ENCODE measurements at regions not wholly inside any gene's neighbourhood (a gene's known extent, or its start where the extent isn't known, plus 50 kb on each side); places are given as distances from the start of the nearest gene placed in this dataset.
"Not testable (repeated sequence)": the region's sequence is repeated elsewhere in the genome, so short reads cannot be mapped to it uniquely, and the experiment has no call there.

DNA sequence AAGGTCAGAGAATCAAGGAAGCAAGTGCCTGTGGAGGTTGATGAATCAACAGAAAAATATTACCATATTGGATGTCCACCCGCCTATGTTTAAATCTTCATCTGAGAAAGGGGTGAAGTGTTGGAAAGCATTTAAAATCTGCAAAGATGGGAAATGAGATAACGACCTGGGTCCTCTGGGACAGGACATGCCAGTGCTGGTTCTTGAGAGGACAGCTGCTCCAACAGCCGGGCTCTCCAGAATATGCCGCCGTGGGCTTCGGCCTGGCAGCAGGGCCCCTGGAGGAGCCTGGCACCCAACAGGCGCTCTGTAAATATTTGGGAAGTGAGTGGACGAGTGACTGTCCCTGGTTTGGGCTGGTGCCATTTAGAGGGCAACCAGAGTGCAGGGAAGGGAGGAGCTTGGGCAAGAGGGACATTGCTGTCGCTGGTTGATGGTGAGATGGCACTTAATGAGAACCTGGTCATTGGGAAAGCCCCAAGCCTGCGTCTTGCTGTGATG is 129.9 kb downstream of the KCNA5 start:
- H3K4me3 ChIP-seq (ENCODE audit: low read depth, low read length) = no peak overlapping the region
- no peak for DNase-seq (ENCODE audit: low read depth)
- TF ChIP-seq, protein P1, sequence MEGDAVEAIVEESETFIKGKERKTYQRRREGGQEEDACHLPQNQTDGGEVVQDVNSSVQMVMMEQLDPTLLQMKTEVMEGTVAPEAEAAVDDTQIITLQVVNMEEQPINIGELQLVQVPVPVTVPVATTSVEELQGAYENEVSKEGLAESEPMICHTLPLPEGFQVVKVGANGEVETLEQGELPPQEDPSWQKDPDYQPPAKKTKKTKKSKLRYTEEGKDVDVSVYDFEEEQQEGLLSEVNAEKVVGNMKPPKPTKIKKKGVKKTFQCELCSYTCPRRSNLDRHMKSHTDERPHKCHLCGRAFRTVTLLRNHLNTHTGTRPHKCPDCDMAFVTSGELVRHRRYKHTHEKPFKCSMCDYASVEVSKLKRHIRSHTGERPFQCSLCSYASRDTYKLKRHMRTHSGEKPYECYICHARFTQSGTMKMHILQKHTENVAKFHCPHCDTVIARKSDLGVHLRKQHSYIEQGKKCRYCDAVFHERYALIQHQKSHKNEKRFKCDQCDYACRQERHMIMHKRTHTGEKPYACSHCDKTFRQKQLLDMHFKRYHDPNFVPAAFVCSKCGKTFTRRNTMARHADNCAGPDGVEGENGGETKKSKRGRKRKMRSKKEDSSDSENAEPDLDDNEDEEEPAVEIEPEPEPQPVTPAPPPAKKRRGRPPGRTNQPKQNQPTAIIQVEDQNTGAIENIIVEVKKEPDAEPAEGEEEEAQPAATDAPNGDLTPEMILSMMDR (conservative IDR thresholded peaks at IDR 0.05; ENCODE audit: low read depth, low read length) = no peak

GRCh38 chr12:5175415-5175814 is 131.7 kb downstream of the KCNA5 start:
- H3K4me3 ChIP-seq (ENCODE audit: low read depth, low read length); DNase-seq (ENCODE audit: low read depth): not testable (repeated sequence)

DNA sequence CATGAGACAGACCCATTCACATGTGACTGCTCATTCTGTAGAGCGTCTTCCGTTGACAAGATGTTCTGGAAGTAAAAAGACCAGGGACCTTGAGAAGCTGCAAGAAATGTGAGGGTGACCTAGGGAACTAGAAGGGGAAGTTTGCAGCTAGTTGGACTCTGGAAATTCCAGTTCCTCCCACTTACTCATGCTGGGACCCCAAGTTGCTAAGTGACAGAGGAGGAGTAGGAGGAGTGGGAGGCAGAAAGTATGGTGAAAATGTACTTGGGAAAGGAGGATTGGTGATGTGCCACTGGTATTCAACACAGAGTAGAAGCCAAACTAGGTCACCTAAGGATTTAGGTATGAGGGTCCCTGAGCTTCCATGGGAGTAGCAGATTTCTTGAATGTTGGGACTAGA is 132.4 kb downstream of the KCNA5 start:
- H3K4me3 ChIP-seq (ENCODE audit: low read depth, low read length) = no peak overlapping the region
- DNase-seq (ENCODE audit: low read depth) = no peak
- TF ChIP-seq, protein P1 (conservative IDR thresholded peaks at IDR 0.05; ENCODE audit: low read depth, low read length) = no peak

DNA sequence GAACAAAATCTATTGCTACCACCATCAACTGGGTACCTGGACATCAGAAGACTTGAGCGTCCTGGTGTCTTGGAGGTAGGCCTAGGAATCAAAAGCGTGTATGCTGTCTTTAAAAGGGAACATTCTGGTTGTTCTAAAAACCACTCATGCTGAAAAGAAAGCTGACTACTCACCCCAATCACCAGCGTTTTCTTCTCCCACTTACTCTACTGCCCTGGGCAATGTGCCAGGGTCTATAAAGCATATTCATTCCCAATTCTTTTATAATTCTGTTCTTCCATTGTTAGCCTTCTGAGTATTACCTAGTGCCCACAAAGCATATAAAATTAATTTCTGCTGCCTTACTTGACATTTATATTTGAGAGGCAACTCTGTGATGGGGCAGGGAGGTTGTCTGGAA is 133.4 kb downstream of the KCNA5 start:
- H3K4me3 ChIP-seq (ENCODE audit: low read depth, low read length) = no peak overlapping the region
- TF ChIP-seq, protein P1 (conservative IDR thresholded peaks at IDR 0.05; ENCODE audit: low read depth, low read length) = no peak
- DNase-seq (ENCODE audit: low read depth) = no peak

DNA sequence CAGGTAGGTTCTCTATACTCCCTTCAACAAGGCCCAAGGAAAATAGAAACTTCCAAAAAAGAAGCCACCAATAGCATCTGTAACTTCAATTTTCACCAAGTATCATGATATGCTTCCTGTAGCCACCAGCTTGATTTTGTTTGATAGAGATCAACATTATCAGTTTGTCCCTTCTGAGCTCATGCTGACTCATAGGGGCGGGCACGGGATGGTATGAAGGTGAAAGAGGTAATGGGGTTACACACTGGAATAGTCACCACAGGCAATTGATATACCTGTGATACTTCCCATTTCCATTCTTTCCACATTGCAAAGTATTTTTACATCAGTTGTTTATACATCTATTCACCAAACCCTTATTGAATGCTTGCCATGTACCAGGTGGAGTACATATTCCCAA is 134.1 kb downstream of the KCNA5 start:
- H3K4me3 ChIP-seq (ENCODE audit: low read depth, low read length) = no peak overlapping the region
- DNase-seq (ENCODE audit: low read depth) = no peak
- TF ChIP-seq, protein P1 (conservative IDR thresholded peaks at IDR 0.05; ENCODE audit: low read depth, low read length) = no peak

DNA sequence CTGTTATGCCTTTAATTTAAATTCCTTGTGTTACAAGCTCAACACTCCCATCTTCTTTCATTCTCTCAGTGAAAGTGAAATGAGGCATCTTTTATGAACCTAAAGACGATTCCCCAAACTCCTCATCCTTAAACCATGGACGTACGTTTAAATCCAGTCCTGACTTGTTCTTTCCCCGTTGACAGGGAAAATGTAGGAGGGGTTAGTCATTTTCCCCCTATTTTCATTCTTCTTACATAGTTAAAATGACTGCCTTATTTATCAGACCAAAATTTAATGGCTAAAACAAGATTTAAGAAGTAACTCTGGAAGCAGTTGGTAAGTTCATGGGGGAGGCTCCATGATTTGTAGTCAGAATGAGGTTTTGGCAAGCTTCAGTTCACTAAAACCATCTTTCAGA is 134.9 kb downstream of the KCNA5 start:
- TF ChIP-seq, protein P1 (conservative IDR thresholded peaks at IDR 0.05; ENCODE audit: low read depth, low read length) = no peak
- no peak for DNase-seq (ENCODE audit: low read depth)
- no peak overlapping the region for H3K4me3 ChIP-seq (ENCODE audit: low read depth, low read length)

- TF ChIP-seq, protein P1 (conservative IDR thresholded peaks at IDR 0.05; ENCODE audit: low read depth, low read length) = no peak
- DNase-seq (ENCODE audit: low read depth) = no peak
- H3K4me3 ChIP-seq (ENCODE audit: low read depth, low read length) = no peak overlapping the region
These were observed 136.8 kb downstream of the KCNA5 start for GRCh38 chr12:5180496-5180895.
